ENCODE measurements at regions not wholly inside any gene's neighbourhood (a gene's known extent, or its start where the extent isn't known, plus 50 kb on each side); places are given as distances from the start of the nearest gene placed in this dataset.

DNA sequence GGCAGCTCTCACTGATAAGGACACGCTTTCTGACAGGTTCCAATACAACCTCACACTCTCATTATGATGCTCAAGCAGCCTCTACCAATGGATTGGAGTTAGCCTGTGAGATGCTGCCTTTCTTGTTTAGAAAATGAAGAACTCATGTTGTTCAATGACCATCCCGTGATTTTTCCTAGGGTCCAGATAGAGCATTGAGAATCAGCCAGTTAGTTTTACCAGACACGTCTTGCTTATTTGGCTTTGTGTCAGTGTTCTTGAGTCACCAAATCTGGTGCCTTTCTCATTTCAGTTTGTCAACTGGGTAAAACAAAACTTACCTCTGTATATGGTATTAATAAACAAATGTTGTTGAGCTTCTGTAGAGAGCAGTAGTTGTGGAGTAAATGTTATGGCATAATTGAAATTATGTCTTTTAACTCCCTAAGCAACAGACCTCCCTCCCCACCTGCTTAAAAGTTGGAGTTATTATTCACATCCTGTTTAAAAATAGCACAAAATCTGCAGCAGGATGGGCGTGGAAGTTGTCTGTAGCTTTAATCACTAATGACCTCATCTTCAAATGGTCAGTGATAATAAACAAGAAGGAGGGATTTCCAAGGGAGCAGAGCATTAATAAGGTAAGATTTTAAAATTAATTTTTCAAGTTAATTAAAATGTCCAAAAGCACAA lies 167.3 kb downstream of the HRH4 start:
- H3K36me3 ChIP-seq (ENCODE audit: insufficient read depth, low read length): no peaks in the 10 kb centered on the region
- H3K4me1 ChIP-seq (ENCODE audit: insufficient read depth, low read length, poor library complexity, severe bottlenecking): no peaks in the 10 kb centered on the region
- H3K4me3 ChIP-seq (ENCODE audit: low read depth, low read length, poor library complexity, severe bottlenecking): no peak overlapping the region
- intact Hi-C loops (cut with micrococcal nuclease; ENCODE audit: unreplicated experiment): no loop called here
- no peaks in the 10 kb centered on the region for H3K9me3 ChIP-seq (ENCODE audit: low read length)
- POLR2A ChIA-PET: no interaction called here
- no peak overlapping the region for H3K27ac ChIP-seq (ENCODE audit: low read depth, low read length, poor library complexity, severe bottlenecking)
- H2AFZ ChIP-seq (ENCODE audit: low read length): no peak overlapping the region
- no TSS peak for BruUV-seq (replicated peaks)
- H4K20me1 ChIP-seq (ENCODE audit: insufficient read depth, low read length): no peaks in the 10 kb centered on the region
- TF ChIP-seq EZH2phosphoT487 (IDR thresholded peaks at IDR 0.05; ENCODE audit: borderline replicate concordance, low read depth, low read length): no peak
- TF ChIP-seq, protein P1, sequence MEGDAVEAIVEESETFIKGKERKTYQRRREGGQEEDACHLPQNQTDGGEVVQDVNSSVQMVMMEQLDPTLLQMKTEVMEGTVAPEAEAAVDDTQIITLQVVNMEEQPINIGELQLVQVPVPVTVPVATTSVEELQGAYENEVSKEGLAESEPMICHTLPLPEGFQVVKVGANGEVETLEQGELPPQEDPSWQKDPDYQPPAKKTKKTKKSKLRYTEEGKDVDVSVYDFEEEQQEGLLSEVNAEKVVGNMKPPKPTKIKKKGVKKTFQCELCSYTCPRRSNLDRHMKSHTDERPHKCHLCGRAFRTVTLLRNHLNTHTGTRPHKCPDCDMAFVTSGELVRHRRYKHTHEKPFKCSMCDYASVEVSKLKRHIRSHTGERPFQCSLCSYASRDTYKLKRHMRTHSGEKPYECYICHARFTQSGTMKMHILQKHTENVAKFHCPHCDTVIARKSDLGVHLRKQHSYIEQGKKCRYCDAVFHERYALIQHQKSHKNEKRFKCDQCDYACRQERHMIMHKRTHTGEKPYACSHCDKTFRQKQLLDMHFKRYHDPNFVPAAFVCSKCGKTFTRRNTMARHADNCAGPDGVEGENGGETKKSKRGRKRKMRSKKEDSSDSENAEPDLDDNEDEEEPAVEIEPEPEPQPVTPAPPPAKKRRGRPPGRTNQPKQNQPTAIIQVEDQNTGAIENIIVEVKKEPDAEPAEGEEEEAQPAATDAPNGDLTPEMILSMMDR (conservative IDR thresholded peaks at IDR 0.05; ENCODE audit: low read length): no peak
- H3K79me2 ChIP-seq (ENCODE audit: insufficient read depth, low read depth, low read length): no peaks in the 10 kb centered on the region
- no peak overlapping the region for H3K4me2 ChIP-seq (ENCODE audit: low read length)
- no peaks in the 10 kb centered on the region for H3K9me2 ChIP-seq (ENCODE audit: insufficient read depth, low read length)
- DNase-seq (ENCODE audit: low spot score): no peak
- CTCF ChIA-PET (ENCODE audit: unreplicated experiment): no interaction called here

DNA sequence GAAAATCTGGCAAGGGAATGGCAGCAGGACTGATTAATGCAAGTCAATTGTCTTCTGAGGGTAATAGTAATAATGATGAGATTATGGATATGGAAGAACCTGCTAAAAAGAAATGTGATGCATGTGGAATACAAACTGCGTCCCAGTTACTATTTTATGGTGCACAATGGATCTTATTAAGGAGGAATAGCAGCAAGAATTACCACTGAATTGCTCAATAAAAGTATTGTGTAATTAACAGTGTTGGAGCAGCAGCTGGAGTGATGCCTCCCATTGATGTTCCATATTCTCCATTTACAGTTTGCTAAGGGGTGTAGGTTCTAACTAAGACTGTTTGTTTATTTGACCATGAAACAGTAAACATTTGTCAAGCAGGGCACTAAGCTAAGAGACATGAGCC lies 167.9 kb downstream of the HRH4 start:
- intact Hi-C loops (cut with micrococcal nuclease; ENCODE audit: unreplicated experiment): no loop called here
- Histone ChIP-seq H3K4me2 (ENCODE audit: low read length) (no peak overlapping the region), H2AFZ (ENCODE audit: low read length) (no peak overlapping the region), H4K20me1 (ENCODE audit: insufficient read depth, low read length) (no peaks in the 10 kb centered on the region), H3K4me3 (ENCODE audit: low read depth, low read length, poor library complexity, severe bottlenecking) (no peak overlapping the region), H3K27ac (ENCODE audit: low read depth, low read length, poor library complexity, severe bottlenecking) (no peak overlapping the region), H3K9me3 (ENCODE audit: low read length) (no peaks in the 10 kb centered on the region), H3K4me1 (ENCODE audit: insufficient read depth, low read length, poor library complexity, severe bottlenecking) (no peaks in the 10 kb centered on the region), H3K36me3 (ENCODE audit: insufficient read depth, low read length) (no peaks in the 10 kb centered on the region), H3K9me2 (ENCODE audit: insufficient read depth, low read length) (no peaks in the 10 kb centered on the region), H3K79me2 (ENCODE audit: insufficient read depth, low read depth, low read length) (no peaks in the 10 kb centered on the region)
- no TSS peak for BruUV-seq (replicated peaks)
- ChIA-PET POLR2A (interaction anchor here (0.7 kb wide), 1 partner anchor 197 kb away, joined by 3 read pairs; no protein-coding TSS in a partner anchor), CTCF (ENCODE audit: unreplicated experiment) (no interaction called here)
- DNase-seq (ENCODE audit: low spot score): no peak
- TF ChIP-seq, protein P1 (conservative IDR thresholded peaks at IDR 0.05; ENCODE audit: low read length): no peak
- TF ChIP-seq EZH2phosphoT487 (IDR thresholded peaks at IDR 0.05; ENCODE audit: borderline replicate concordance, low read depth, low read length): no peak

DNA sequence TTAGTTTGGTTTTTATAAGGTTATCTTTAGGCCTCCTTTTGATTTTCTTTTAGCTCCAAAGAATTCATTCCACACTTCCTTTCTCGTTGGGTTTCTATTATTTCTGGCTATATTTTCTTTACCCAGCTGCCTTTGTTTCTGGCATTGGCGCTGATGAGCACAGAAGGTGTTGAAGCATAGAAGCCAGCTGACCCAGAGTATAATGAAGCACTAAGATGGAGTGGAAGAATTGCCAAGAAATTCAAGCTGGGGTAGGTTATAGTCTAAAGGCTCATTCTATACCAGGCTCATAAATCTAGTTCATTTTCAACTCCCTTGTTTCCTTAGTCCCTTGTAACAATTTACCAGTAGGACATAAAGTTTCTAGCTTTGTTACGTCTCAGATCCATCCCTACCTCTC lies 169.5 kb downstream of the HRH4 start:
- no peaks in the 10 kb centered on the region for H3K4me1 ChIP-seq (ENCODE audit: insufficient read depth, low read length, poor library complexity, severe bottlenecking)
- intact Hi-C loops (cut with micrococcal nuclease; ENCODE audit: unreplicated experiment): no loop called here
- no peak for TF ChIP-seq EZH2phosphoT487 (IDR thresholded peaks at IDR 0.05; ENCODE audit: borderline replicate concordance, low read depth, low read length)
- TF ChIP-seq, protein P1 (conservative IDR thresholded peaks at IDR 0.05; ENCODE audit: low read length): no peak
- H3K4me2 ChIP-seq (ENCODE audit: low read length): no peak overlapping the region
- H3K79me2 ChIP-seq (ENCODE audit: insufficient read depth, low read depth, low read length): no peaks in the 10 kb centered on the region
- POLR2A ChIA-PET: no interaction called here
- no peak for DNase-seq (ENCODE audit: low spot score)
- H2AFZ ChIP-seq (ENCODE audit: low read length): no peak overlapping the region
- no peak overlapping the region for H3K27ac ChIP-seq (ENCODE audit: low read depth, low read length, poor library complexity, severe bottlenecking)
- CTCF ChIA-PET (ENCODE audit: unreplicated experiment): no interaction called here
- H3K9me3 ChIP-seq (ENCODE audit: low read length): no peaks in the 10 kb centered on the region
- no peaks in the 10 kb centered on the region for H4K20me1 ChIP-seq (ENCODE audit: insufficient read depth, low read length)
- BruUV-seq (replicated peaks): no TSS peak
- H3K4me3 ChIP-seq (ENCODE audit: low read depth, low read length, poor library complexity, severe bottlenecking): no peak overlapping the region
- H3K36me3 ChIP-seq (ENCODE audit: insufficient read depth, low read length): no peaks in the 10 kb centered on the region
- no peaks in the 10 kb centered on the region for H3K9me2 ChIP-seq (ENCODE audit: insufficient read depth, low read length)

All from OCI-LY7 (cell line).